GM13976 (cell line): ENCODE measurements at regions not wholly inside any gene's neighbourhood (a gene's known extent, or its start where the extent isn't known, plus 50 kb on each side); places are given as distances from the start of the nearest gene placed in this dataset.

Source experiments
- DNase-seq: peaks from one replicate; pipeline ENCODE4 v3.0.0; 2012; ENCODE audit warnings: low spot score
- in situ Hi-C: fragments of 300-500 bp; cut with MboI; formaldehyde crosslinking; loops from one replicate; pipeline ENCODE4 v1.12.0; 2022; ENCODE audit warnings: low sequenced_read_pairs, mixed read lengths, inconsistent platforms; ENCODE audit not compliant: unreplicated experiment
- TF ChIP-seq, protein P1 (sequence below): IDR thresholded peaks from 2 replicates; pipeline ENCODE4 v1.5.1; 2012; ENCODE audit warnings: borderline replicate concordance, mild to moderate bottlenecking; ENCODE audit not compliant: insufficient read depth; ENCODE audit errors: extremely low read depth, missing control alignments, control extremely low read depth

DNA sequence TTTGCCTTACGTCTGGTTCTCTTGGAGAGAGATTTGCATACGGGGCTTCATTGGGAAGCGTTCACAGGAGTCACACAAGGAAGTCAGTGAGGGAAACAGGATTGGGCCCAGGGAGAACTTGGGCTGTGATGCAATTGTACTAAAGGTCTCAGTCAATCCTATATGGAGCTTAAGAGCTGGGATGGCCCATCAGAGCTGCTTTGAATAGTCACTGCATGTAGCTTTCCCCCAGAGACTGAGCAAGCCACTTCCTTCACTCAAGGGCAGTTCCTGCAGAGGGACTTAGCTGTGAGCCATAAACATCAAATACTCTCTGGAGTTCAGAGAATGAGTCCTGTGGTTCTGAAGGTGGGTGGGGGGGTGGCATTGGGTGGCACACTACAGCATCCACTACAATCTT, 605.4 kb downstream of the MED13L start:
- TF ChIP-seq, protein P1, sequence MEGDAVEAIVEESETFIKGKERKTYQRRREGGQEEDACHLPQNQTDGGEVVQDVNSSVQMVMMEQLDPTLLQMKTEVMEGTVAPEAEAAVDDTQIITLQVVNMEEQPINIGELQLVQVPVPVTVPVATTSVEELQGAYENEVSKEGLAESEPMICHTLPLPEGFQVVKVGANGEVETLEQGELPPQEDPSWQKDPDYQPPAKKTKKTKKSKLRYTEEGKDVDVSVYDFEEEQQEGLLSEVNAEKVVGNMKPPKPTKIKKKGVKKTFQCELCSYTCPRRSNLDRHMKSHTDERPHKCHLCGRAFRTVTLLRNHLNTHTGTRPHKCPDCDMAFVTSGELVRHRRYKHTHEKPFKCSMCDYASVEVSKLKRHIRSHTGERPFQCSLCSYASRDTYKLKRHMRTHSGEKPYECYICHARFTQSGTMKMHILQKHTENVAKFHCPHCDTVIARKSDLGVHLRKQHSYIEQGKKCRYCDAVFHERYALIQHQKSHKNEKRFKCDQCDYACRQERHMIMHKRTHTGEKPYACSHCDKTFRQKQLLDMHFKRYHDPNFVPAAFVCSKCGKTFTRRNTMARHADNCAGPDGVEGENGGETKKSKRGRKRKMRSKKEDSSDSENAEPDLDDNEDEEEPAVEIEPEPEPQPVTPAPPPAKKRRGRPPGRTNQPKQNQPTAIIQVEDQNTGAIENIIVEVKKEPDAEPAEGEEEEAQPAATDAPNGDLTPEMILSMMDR, result no peak
- no peak for DNase-seq
- in situ Hi-C loops, result no loop called here

DNA sequence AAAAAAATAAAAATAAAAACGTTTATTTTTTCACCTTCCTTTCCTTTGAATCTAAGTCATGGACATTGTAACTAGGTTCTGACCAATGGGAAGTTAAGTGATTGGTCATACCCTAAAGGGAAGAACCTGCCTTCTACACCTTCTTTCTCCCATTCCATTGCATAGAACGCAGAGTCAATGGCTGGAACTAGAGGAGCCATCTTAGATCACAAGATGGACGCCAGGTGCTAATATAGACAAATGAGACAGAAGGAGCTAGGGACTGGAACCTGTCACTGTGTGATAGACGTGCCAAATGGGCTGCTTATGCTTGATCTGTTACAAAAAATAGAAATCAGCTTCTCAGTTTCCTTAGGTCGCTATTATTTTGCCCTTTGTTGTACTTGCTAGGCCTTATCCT, 606.6 kb downstream of the MED13L start:
- TF ChIP-seq, protein P1, result no peak
- DNase-seq, result no peak
- in situ Hi-C loops, result no loop called here

DNA sequence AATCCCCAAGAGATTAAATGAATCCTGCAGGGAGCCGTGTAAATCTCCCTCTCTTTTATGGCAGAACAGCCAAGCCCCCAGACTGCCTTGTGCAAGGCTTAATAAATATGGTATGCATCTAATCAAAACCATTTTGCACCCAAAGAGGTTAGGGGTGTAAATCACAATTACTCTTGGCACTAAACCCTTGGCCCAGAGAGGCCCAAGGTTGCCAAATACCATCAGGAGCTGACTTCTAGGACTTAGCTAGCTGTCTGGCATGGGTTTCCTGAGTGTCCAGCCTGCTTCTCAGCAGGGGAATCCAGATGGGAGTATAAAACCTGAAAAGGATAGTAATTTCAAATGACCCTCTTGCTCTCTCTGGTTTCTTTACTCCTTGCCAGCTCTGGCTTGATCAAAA, 610.4 kb downstream of the MED13L start:
- TF ChIP-seq, protein P1, result no peak
- in situ Hi-C loops, result no loop called here
- no peak for DNase-seq

DNA sequence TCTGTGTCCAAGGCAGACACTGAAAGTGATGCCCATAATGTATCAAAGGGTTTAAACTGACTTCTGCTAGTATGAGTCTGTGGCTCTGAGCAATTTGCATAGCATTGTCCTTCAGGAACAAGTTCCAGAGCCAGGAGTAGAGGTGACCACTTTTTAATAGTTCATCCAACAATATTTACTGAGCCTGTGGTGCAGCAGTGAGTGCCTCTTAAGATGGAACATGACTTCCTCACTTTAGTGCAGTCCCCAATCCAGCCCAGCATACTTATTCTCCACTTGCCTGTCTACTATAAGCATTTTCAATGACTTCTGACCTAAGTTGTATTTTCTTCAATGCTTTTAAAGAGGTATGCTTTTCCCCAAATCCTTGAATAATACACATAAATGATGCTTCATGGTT, 611.3 kb downstream of the MED13L start:
- DNase-seq, result no peak
- TF ChIP-seq, protein P1, result no peak
- in situ Hi-C loops, result no loop called here

DNA sequence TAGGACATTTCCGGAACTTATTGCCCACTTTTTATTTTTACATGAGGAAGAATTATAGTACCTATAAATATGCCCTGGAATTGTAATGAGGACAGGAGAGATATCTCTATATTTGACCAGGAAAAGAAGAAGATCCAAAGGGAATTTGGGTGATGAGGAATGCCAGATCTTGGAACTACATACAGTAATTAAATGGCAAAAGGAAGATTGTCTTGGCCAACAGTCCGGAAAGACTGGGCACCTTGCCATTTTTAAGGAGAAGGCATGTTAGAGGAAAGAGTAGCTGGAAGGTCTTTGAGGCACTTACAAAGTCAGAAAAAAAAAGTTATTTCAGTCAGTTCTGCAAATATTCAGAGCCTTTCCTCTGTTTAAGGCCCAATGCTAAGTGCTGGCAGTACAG, 616.4 kb downstream of the MED13L start:
- in situ Hi-C loops, result no loop called here
- TF ChIP-seq, protein P1, result no peak
- no peak for DNase-seq

DNA sequence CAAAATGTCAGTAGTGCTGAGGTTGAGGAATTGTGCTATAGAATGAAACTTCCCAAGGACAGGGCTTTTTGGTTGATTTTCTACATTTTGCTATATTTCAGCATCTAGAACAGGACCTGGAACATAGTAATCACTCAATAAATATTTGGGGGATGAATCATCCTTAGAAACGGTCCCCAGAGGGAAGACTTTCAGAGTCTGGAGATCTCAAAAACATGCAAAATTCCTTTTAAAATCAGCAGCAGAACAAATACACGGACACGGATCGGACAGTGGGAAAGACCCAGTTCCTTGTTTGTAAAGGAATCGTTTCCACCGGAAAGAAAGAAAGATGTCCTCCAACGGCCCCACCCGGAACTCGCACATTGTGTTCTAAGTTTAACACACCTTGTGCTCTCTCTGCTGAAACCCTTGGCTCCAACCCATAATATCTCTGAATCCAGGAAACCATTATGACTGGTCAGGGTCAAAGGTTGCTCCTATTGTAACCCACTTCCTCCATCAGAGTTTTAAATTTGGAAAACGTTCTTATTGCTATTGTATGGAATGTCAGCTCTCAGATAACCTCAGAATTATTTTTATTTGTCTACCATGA, 617.2 kb downstream of the MED13L start:
- TF ChIP-seq, protein P1, result no peak
- no peak for DNase-seq
- in situ Hi-C loops, result no loop called here

DNA sequence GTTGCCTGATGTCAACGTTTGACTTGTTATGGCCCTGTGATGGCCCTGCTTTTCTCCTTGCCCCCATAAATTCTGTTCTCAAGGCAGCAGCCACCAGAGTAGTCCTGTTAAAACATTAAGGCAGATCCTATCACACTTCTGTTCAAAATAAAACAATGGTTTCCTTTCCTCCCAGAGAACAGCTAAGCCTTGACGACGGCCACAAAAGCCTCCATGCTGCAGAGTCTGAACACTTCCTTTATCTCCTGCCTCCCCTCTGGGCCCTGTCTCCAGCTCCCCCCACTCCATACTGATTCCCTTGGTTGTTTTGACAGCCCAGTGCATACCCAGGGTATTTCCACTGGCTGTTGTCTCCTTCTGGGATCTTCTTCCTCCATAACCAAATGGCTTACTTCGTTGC, 618.1 kb downstream of the MED13L start:
- TF ChIP-seq, protein P1, result no peak
- no peak for DNase-seq
- in situ Hi-C loops, result no loop called here
